GM12878 (cell line): ENCODE measurements at regions not wholly inside any gene's neighbourhood (a gene's known extent, or its start where the extent isn't known, plus 50 kb on each side); places are given as distances from the start of the nearest gene placed in this dataset.

Experiments
- ATF7 ChIP-seq: fragments of 450-650 bp; IDR thresholded peaks from 2 replicates; pipeline ENCODE4 v1.6.1; 2016; ENCODE audit warnings: low read depth, mild to moderate bottlenecking
- ESRRA ChIP-seq: IDR thresholded peaks from 2 replicates; pipeline ENCODE4 v1.6.1; 2012; ENCODE audit warnings: mild to moderate bottlenecking, low read length, improper control_type of control experiment
- POLR2AphosphoS2 ChIP-seq: IDR thresholded peaks from 2 replicates; pipeline ENCODE4 v1.6.1; 2011; ENCODE audit warnings: low read depth, mild to moderate bottlenecking, low read length, improper control_type of control experiment, moderate library complexity

DNA sequence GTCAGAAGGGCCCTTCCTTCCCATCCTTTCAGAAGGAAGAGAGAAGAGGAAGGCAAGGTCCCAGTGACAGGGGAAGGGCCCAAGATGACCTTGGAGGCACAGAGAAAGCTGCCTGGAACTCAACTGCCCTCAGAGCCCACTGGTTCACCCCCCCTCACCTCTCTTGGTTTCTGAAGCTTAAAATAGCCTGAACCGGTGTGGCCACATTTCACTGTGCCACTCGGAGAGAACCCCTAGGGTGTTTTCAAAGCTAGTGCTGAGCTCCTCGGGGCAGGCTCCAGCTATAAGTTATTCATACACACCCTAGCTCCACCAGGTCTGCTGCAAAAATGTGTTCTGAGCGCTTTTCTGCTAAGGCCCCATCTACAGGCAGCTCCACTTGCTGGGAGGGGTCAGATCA is 60.9 kb upstream of the ADRB1 start:
- TF ChIP-seq ESRRA (no peak), POLR2AphosphoS2 (no peak), ATF7 (no peak)
